Brain microvascular endothelial cell (primary cell): ENCODE measurements at regions not wholly inside any gene's neighbourhood (a gene's known extent, or its start where the extent isn't known, plus 50 kb on each side); places are given as distances from the start of the nearest gene placed in this dataset.

Experiments
- DNase-seq: peaks from one replicate; pipeline ENCODE4 v3.0.0-alpha.2; 2020
- H3K27ac ChIP-seq: fragments of 250-450 bp; sonication (Bioruptor Pico); 2 replicates; pipeline ENCODE4 v1.5.1; 2020; ENCODE audit warnings: mild to moderate bottlenecking, moderate library complexity
- H3K27me3 ChIP-seq: fragments of 250-450 bp; sonication (Bioruptor Pico); replicated peaks from 2 replicates; pipeline ENCODE4 v1.5.1; 2020; ENCODE audit warnings: mild to moderate bottlenecking
- H3K36me3 ChIP-seq: fragments of 250-450 bp; sonication (Bioruptor Pico); replicated peaks from 2 replicates; pipeline ENCODE4 v1.5.1; 2020; ENCODE audit warnings: mild to moderate bottlenecking
- H3K4me3 ChIP-seq: 2 replicates; pipeline ENCODE4 v1.5.1; 2011; ENCODE audit warnings: low read depth, mild to moderate bottlenecking, control low read depth, low read length, moderate library complexity
- CTCF ChIP-seq: IDR thresholded peaks from 2 replicates; pipeline ENCODE4 v1.5.1; 2011; ENCODE audit warnings: low read depth, mild to moderate bottlenecking, moderate library complexity, low read length, control low read depth, inconsistent platforms; ENCODE audit errors: missing control alignments
- in situ Hi-C: cut with HindIII; loops from 2 replicates; pipeline ENCODE4 v1.10.0; 2017; ENCODE audit warnings: low sequenced_read_pairs, low pct_ligation_motif_present

GRCh38 chr17:73877962-73878361, 233.7 kb upstream of the SDK2 start:
- H3K36me3 ChIP-seq, result no peaks in the 10 kb centered on the region
- no peak overlapping the region for H3K4me3 ChIP-seq
- in situ Hi-C loops, result no loop called here
- no peak for TF ChIP-seq CTCF
- H3K27me3 ChIP-seq, result no peaks in the 10 kb centered on the region
- DNase-seq, result no peak
- H3K27ac ChIP-seq, result no peak overlapping the region

- in situ Hi-C loops, result no loop called here
- Histone ChIP-seq H3K36me3 (no peaks in the 10 kb centered on the region), H3K4me3 (no peak overlapping the region), H3K27ac (no peak overlapping the region), H3K27me3 (no peaks in the 10 kb centered on the region)
- no peak for TF ChIP-seq CTCF
- no peak for DNase-seq
These were observed 234.7 kb upstream of the SDK2 start for GRCh38 chr17:73878923-73879322.

- no peak for TF ChIP-seq CTCF
These were observed 235.7 kb upstream of the SDK2 start for GRCh38 chr17:73879987-73880386.

GRCh38 chr17:73882590-73882989, 238.3 kb upstream of the SDK2 start:
- no peaks in the 10 kb centered on the region for H3K36me3 ChIP-seq
- in situ Hi-C loops, result no loop called here
- H3K4me3 ChIP-seq, result no peak overlapping the region
- TF ChIP-seq CTCF, result no peak
- no peak overlapping the region for H3K27ac ChIP-seq
- no peak for DNase-seq
- no peaks in the 10 kb centered on the region for H3K27me3 ChIP-seq

More at GRCh38 chr17:73879987-73880386, 235.7 kb upstream of the SDK2 start:
- DNase-seq, result no peak
- H3K27ac ChIP-seq, result no peak overlapping the region
- H3K36me3 ChIP-seq, result no peaks in the 10 kb centered on the region
- in situ Hi-C loops, result no loop called here
- no peak overlapping the region for H3K4me3 ChIP-seq
- H3K27me3 ChIP-seq, result no peaks in the 10 kb centered on the region

GRCh38 chr17:73883175-73883574, 238.9 kb upstream of the SDK2 start:
- Histone ChIP-seq H3K36me3 (no peaks in the 10 kb centered on the region), H3K27ac (no peak overlapping the region), H3K27me3 (no peaks in the 10 kb centered on the region), H3K4me3 (no peak overlapping the region)
- in situ Hi-C loops, result no loop called here
- no peak for TF ChIP-seq CTCF
- DNase-seq, result no peak

GRCh38 chr17:73887739-73888138, 243.5 kb upstream of the SDK2 start:
- in situ Hi-C loops, result no loop called here
- H3K4me3 ChIP-seq, result no peak overlapping the region
- H3K36me3 ChIP-seq, result no peaks in the 10 kb centered on the region
- no peak for DNase-seq
- no peak for TF ChIP-seq CTCF
- no peaks in the 10 kb centered on the region for H3K27me3 ChIP-seq
- H3K27ac ChIP-seq, result no peak overlapping the region
